GM06990 (cell line): ENCODE measurements at regions not wholly inside any gene's neighbourhood (a gene's known extent, or its start where the extent isn't known, plus 50 kb on each side); places are given as distances from the start of the nearest gene placed in this dataset.

ENCODE experiments used
- DNase-seq: peaks from one replicate; pipeline ENCODE4 v3.0.0-alpha.2; 2011; ENCODE audit not compliant: insufficient read length; ENCODE audit errors: extremely low read depth
- H3K27me3 ChIP-seq: replicated peaks from 2 replicates; pipeline ENCODE4 v1.6.0; 2011; ENCODE audit warnings: low read length; ENCODE audit not compliant: control insufficient read depth, insufficient read depth
- H3K36me3 ChIP-seq: 2 replicates; pipeline ENCODE4 v1.5.1; 2011; ENCODE audit warnings: low read length; ENCODE audit not compliant: control insufficient read depth, insufficient read depth
- H3K4me3 ChIP-seq: replicated peaks from 2 replicates; pipeline ENCODE4 v1.5.1; 2011; ENCODE audit warnings: low read depth, mild to moderate bottlenecking, control low read depth, low read length
- TF ChIP-seq, protein P1 (sequence below): IDR thresholded peaks from 2 replicates; pipeline ENCODE4 v1.5.1; 2011; ENCODE audit warnings: low read length, control low read depth, mild to moderate bottlenecking, inconsistent platforms; ENCODE audit not compliant: insufficient read depth, poor library complexity, severe bottlenecking

DNA sequence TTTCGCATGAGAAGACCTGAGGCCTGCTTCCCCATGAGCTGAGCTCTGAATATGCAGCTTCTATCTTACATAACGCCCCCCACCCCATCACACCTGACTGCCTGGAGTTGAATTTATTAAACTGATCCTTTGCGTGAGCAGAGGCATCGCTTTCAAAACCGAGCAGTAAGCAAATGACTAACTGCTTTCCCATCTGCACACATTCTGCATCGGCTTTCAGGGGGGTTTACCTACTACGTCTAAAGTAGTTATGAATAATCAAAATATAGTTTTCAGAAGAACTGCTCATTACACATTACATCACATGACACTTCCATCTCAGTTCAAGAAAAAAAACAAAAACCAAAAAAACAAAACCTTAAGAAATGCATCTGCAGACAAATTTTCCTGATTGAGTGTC is 54.7 kb upstream of the EGR2 start:
- TF ChIP-seq, protein P1, sequence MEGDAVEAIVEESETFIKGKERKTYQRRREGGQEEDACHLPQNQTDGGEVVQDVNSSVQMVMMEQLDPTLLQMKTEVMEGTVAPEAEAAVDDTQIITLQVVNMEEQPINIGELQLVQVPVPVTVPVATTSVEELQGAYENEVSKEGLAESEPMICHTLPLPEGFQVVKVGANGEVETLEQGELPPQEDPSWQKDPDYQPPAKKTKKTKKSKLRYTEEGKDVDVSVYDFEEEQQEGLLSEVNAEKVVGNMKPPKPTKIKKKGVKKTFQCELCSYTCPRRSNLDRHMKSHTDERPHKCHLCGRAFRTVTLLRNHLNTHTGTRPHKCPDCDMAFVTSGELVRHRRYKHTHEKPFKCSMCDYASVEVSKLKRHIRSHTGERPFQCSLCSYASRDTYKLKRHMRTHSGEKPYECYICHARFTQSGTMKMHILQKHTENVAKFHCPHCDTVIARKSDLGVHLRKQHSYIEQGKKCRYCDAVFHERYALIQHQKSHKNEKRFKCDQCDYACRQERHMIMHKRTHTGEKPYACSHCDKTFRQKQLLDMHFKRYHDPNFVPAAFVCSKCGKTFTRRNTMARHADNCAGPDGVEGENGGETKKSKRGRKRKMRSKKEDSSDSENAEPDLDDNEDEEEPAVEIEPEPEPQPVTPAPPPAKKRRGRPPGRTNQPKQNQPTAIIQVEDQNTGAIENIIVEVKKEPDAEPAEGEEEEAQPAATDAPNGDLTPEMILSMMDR: no peak
- Histone ChIP-seq H3K27me3 (no peaks in the 10 kb centered on the region), H3K36me3 (no peaks in the 10 kb centered on the region), H3K4me3 (no peak overlapping the region)
- DNase-seq: peak; percentile 37

DNA sequence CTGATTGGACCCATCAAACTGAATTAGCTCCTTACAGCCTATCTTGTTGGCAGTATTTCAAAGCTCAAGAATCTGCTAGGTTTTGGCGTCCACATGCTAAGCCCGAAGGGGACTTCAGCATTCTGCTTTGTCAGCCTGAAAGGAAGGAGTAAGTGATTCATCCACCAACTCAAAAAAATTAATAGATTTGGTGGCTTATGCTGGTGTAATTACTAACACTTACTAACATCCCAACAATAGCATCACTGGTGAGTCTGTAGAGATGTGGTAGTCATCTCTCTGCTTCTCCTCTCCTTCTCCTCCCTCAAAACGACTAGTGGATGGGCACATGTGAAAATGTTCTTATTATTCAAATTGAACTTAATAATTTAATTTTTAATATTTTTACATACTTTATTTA is 53.8 kb upstream of the EGR2 start:
- no peak for DNase-seq
- no peaks in the 10 kb centered on the region for H3K27me3 ChIP-seq
- TF ChIP-seq, protein P1: no peak

DNA sequence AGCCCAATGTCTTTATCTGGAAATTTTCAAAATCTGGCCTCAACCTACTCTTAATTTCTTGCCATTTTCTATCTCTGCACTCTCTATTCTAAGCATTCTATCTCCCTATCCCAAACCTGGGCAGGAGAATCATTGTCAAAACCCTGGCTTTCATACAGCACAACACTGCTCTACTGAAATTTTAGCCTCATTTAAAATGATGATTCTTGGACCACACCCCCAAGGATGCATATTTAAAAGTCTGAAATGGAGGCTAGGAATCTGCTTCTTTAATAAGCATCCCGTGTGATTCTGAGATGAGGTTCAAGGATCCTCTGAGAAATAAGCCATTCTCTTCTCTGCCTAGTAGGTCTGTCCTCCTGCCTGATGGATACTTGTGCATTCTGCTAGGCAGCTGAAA is 50.8 kb upstream of the EGR2 start:
- no peak for DNase-seq
- H3K36me3 ChIP-seq: no peaks in the 10 kb centered on the region
- H3K4me3 ChIP-seq: no peak overlapping the region
- no peaks in the 10 kb centered on the region for H3K27me3 ChIP-seq
- TF ChIP-seq, protein P1: no peak

More for the DNA sequence above, 53.8 kb upstream of the EGR2 start:
- H3K36me3 ChIP-seq: no peaks in the 10 kb centered on the region
- no peak overlapping the region for H3K4me3 ChIP-seq

DNA sequence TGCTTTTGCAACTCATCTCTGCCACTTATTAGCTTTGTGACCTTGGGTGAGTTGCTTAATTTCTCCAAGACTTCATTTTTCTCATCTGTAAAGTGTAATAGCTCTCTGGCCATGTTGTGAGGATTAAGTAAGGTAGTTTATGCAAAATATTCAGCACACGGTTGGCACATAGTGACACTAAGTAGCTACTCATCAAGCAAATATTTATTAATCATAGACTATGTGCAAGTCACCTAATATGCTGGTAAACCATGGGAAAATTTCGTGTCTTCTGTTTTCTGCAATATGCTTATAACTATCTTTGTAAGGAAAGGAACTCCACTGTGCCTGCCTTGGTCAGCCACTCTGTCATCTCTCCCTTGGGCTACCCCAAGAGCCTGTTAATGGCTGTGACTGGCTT is 50.3 kb upstream of the EGR2 start:
- TF ChIP-seq, protein P1: no peak
- Histone ChIP-seq H3K36me3 (no peaks in the 10 kb centered on the region), H3K27me3 (no peaks in the 10 kb centered on the region), H3K4me3 (no peak overlapping the region)
- DNase-seq: no peak
